NCI-H2227 (cell line): ENCODE measurements at regions not wholly inside any gene's neighbourhood (a gene's known extent, or its start where the extent isn't known, plus 50 kb on each side); places are given as distances from the start of the nearest gene placed in this dataset.

Experiments
- DNase-seq: peaks from one replicate; lab custom pipeline; 2025; ENCODE audit not compliant: unreplicated experiment; lab: John Stamatoyannopoulos, UW

GRCh38 chr4:108529102-108529501, 91.3 kb upstream of the RPL34 start:
- no peak for DNase-seq

GRCh38 chr4:108527723-108528122, 92.7 kb upstream of the RPL34 start:
- no peak for DNase-seq

GRCh38 chr4:108520807-108521206, 99.6 kb upstream of the RPL34 start:
- no peak for DNase-seq

GRCh38 chr4:108519911-108520601, 100.3 kb upstream of the RPL34 start:
- DNase-seq: no peak

GRCh38 chr4:108519208-108519833, 101.1 kb upstream of the RPL34 start:
- DNase-seq: no peak

GRCh38 chr4:108512615-108513505, 107.5 kb upstream of the RPL34 start:
- DNase-seq: peak; percentile 25

- no peak for DNase-seq
These were observed 108.8 kb upstream of the RPL34 start for GRCh38 chr4:108511618-108512017.

- no peak for DNase-seq
These were observed 118.0 kb upstream of the RPL34 start for GRCh38 chr4:108502356-108502755.

GRCh38 chr4:108498925-108499324, 121.5 kb upstream of the RPL34 start:
- no peak for DNase-seq

- no peak for DNase-seq
These were observed 126.8 kb upstream of the RPL34 start for GRCh38 chr4:108493596-108493931.

- no peak for DNase-seq
These were observed 127.4 kb upstream of the RPL34 start for GRCh38 chr4:108492816-108493595.

- no peak for DNase-seq
These were observed 131.5 kb upstream of the RPL34 start for GRCh38 chr4:108488865-108489264.

GRCh38 chr4:108486046-108486445, 134.3 kb upstream of the RPL34 start:
- DNase-seq: no peak

GRCh38 chr4:108484187-108484586, 136.2 kb upstream of the RPL34 start:
- DNase-seq: no peak

GRCh38 chr4:108483650-108484049, 136.7 kb upstream of the RPL34 start:
- DNase-seq: no peak

GRCh38 chr4:108483079-108483478, 137.3 kb upstream of the RPL34 start:
- no peak for DNase-seq

GRCh38 chr4:108480881-108481280, 139.5 kb upstream of the RPL34 start:
- no peak for DNase-seq

- DNase-seq: no peak
These were observed 142.8 kb upstream of the RPL34 start for GRCh38 chr4:108477527-108478108.

GRCh38 chr4:108473163-108473720, 147.1 kb upstream of the RPL34 start:
- no peak for DNase-seq
